Right lobe of liver (tissue), 4 donors: ENCODE measurements at regions not wholly inside any gene's neighbourhood (a gene's known extent, or its start where the extent isn't known, plus 50 kb on each side); places are given as distances from the start of the nearest gene placed in this dataset.

Experiments
- POLR2A ChIP-seq: fragments of 450-650 bp; IDR thresholded peaks from one replicate; pipeline ENCODE4 v1.6.1; 2017; ENCODE audit warnings: antibody characterized with exemption, mild to moderate bottlenecking
- TF ChIP-seq, protein P1 (sequence below), 4 donors: fragments of 200-600 bp in 3 of 4; fragments of 450-650 bp in 1 of 4; IDR thresholded peaks; one replicate each; pipeline versions ENCODE4 v1.5.1 to v1.8.0; 2016 to 2022; ENCODE audit warnings: antibody characterized with exemption in 4 of 4, mild to moderate bottlenecking in 2 of 4
- donor health status: DM: no; HTN: no; CAD: no.
- donor health status: DM: no; HTN: no; CAD: no.
- donor health status: DM: no; HTN: yes; CAD: no.

DNA sequence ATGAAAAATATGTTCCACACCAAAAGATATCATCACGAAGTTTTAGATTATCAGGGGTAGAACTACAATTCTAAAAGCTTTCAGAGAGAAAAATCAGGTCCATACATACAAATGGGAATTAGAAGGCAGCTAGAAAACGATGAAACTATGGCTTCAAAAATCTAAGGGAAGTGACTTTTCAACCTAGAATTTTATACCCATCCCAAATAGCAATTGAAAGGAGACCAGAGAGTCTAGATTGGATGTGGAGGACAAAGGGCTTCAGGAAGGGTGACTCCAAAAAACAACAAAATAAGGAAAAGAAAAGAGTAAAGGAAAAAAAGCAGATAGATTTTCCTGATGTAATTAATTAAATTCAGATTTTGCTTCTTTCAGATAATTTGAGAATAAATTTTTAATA lies 72.0 kb upstream of the CEP78 start:
- no peak for TF ChIP-seq POLR2A
- TF ChIP-seq, protein P1, sequence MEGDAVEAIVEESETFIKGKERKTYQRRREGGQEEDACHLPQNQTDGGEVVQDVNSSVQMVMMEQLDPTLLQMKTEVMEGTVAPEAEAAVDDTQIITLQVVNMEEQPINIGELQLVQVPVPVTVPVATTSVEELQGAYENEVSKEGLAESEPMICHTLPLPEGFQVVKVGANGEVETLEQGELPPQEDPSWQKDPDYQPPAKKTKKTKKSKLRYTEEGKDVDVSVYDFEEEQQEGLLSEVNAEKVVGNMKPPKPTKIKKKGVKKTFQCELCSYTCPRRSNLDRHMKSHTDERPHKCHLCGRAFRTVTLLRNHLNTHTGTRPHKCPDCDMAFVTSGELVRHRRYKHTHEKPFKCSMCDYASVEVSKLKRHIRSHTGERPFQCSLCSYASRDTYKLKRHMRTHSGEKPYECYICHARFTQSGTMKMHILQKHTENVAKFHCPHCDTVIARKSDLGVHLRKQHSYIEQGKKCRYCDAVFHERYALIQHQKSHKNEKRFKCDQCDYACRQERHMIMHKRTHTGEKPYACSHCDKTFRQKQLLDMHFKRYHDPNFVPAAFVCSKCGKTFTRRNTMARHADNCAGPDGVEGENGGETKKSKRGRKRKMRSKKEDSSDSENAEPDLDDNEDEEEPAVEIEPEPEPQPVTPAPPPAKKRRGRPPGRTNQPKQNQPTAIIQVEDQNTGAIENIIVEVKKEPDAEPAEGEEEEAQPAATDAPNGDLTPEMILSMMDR (IDR thresholded peaks at IDR 0.05), result no peak
